Heart left ventricle (tissue), 13 donors: ENCODE measurements at regions not wholly inside any gene's neighbourhood (a gene's known extent, or its start where the extent isn't known, plus 50 kb on each side); places are given as distances from the start of the nearest gene placed in this dataset.

Experiments
- POLR2A ChIP-seq, 2 donors: fragments of 450-650 bp; IDR thresholded peaks; one replicate each; pipeline ENCODE4 v1.6.1; 2017; ENCODE audit warnings: antibody characterized with exemption in 2 of 2, mild to moderate bottlenecking in 2 of 2, moderate library complexity in 2 of 2
- TF ChIP-seq, protein P1 (sequence below), 12 donors: fragments of 200-600 bp; sonication (generic) in 4 of 12; IDR thresholded peaks; one replicate each; pipeline versions ENCODE4 v1.5.0 to v1.8.0; 2018 to 2022; ENCODE audit warnings: antibody characterized with exemption in 12 of 12, mild to moderate bottlenecking in 5 of 12
- donor health status: ischemic (EF 13 %, LVEDD 7.1; RV severe dilation, severe dysfunction).
- donor health status: DM: no; HTN: yes; CAD: no.
- donor health status: DM: no; HTN: no; CAD: no.
- donor health status: ischemic (EF 25% LVEDD 6.9; RV normal size, moderate dysfunction).
- donor health status: ischemic (EF 25% LVEDD 5.7; RV mildly dilated, moderate dysfunction).
- donor health status: ischemic (EF 35%, LVEDD 5.7; RV mildly dilated, moderate dysfunction).
- donor health status: nonischemic (EF 11% LVEDD 7.7; RV severe dilation, severe dysfunction).
- donor health status: DM: yes; HTN: yes; CAD: no.
- donor health status: PGD.
- donor health status: ischemic (EF 29% LVEDD 5.4; RV normal size, mild dysfunction).
- donor health status: nonischemic (EF 23%, LVEDD 6.1; RV moderate dilation, normal function).

DNA sequence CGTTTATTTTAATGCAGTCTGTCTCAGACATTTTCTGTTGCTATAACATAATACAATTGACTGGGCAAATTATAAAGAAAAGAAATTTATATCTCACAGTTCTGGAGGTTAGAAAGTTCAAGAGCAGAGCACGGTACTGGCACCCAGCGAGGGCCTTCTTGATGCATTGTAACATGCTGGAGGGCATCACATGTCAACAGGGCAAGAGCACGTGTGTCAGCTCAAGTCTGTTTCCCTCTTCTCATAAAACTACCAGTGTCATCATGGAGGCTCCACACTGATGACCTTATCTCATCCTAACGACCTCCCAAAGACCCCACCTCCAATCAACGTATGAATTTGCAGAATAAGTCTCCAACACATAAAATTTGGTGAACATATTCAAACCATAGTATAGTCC lies 90.6 kb upstream of the GRIK1 start:
- no peak for TF ChIP-seq POLR2A (IDR thresholded peaks at IDR 0.05)
- TF ChIP-seq, protein P1, sequence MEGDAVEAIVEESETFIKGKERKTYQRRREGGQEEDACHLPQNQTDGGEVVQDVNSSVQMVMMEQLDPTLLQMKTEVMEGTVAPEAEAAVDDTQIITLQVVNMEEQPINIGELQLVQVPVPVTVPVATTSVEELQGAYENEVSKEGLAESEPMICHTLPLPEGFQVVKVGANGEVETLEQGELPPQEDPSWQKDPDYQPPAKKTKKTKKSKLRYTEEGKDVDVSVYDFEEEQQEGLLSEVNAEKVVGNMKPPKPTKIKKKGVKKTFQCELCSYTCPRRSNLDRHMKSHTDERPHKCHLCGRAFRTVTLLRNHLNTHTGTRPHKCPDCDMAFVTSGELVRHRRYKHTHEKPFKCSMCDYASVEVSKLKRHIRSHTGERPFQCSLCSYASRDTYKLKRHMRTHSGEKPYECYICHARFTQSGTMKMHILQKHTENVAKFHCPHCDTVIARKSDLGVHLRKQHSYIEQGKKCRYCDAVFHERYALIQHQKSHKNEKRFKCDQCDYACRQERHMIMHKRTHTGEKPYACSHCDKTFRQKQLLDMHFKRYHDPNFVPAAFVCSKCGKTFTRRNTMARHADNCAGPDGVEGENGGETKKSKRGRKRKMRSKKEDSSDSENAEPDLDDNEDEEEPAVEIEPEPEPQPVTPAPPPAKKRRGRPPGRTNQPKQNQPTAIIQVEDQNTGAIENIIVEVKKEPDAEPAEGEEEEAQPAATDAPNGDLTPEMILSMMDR (IDR thresholded peaks at IDR 0.05): no peak
